ENCODE measurements at regions not wholly inside any gene's neighbourhood (a gene's known extent, or its start where the extent isn't known, plus 50 kb on each side); places are given as distances from the start of the nearest gene placed in this dataset.

DNA sequence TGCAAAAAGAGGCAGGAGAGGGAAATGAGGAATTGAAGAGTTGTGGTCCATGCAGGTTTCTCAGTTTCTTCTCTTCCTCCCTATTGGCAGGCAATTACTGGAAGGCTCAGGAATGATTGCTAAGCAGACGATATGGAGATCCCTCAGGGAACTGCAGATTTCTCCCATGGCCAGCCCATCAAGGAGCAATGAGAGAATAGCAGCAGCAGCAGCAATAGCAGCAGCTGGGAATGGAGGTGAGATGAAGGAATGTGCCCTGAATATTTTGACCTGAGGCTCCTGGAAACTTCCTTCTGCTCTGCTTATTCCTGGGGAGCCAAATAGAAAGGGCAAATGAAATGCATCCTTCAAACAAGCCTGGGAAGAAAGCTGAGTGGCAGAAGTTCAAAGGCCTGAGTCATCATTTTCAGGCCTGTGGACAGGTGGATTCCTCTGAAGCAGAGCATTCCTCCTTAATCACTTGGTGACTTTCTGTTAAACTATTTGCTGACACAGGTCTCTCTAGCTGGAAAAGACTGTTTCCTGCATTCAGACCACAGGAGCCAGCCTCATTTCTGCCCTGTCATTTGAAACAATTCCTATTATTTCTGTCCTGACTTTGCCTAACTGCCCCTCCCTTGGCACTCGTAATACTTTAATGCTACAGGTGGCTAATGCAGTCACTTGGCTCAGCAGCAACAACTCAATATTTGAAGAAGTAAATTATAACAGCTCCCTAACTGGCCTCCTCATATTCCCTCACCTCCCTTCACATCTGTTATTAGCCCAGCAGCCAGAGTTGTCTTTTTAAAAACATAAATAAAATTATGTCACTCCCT is 146.9 kb upstream of the GADL1 start:
- TF ChIP-seq, protein P1, sequence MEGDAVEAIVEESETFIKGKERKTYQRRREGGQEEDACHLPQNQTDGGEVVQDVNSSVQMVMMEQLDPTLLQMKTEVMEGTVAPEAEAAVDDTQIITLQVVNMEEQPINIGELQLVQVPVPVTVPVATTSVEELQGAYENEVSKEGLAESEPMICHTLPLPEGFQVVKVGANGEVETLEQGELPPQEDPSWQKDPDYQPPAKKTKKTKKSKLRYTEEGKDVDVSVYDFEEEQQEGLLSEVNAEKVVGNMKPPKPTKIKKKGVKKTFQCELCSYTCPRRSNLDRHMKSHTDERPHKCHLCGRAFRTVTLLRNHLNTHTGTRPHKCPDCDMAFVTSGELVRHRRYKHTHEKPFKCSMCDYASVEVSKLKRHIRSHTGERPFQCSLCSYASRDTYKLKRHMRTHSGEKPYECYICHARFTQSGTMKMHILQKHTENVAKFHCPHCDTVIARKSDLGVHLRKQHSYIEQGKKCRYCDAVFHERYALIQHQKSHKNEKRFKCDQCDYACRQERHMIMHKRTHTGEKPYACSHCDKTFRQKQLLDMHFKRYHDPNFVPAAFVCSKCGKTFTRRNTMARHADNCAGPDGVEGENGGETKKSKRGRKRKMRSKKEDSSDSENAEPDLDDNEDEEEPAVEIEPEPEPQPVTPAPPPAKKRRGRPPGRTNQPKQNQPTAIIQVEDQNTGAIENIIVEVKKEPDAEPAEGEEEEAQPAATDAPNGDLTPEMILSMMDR (IDR thresholded peaks at IDR 0.05; ENCODE audit: low read depth, low read length, missing control alignments) = no peak
- no peak for DNase-seq (ENCODE audit: low read depth)
- H3K4me3 ChIP-seq (ENCODE audit: low read depth, low read length) = no peak overlapping the region

DNA sequence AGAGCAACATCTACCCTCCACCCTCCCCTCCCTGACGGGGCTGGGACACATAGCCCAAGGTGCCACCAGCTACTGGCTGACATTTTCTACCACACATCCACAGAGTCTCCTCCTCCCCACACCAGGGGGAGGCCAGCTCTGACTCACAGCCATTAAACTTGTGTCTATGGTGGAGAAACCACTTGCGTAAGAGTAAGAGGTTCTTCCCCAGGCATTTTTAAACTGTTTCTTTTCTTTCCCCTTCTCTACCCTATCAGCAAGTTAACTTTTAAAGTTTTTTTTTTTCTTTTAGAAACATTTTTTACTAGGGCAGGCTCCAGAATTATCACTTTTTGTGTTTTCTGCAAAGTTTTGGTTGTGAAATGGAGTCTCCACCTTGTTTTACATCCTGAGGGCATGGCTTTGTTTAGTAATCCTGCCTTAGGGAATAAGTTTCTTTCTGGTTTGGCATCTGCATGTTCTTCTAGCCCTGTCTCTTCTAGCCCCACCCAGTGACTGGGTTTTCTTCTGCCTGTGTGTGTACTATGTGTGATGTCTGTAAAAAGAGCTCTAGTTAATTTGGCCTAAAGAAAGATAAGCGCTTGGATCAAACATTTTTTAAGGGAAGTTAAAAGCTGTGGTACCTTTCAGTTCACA is 148.8 kb upstream of the GADL1 start:
- TF ChIP-seq, protein P1 (IDR thresholded peaks at IDR 0.05; ENCODE audit: low read depth, low read length, missing control alignments) = no peak
- no peak overlapping the region for H3K4me3 ChIP-seq (ENCODE audit: low read depth, low read length)
- DNase-seq (ENCODE audit: low read depth) = no peak

DNA sequence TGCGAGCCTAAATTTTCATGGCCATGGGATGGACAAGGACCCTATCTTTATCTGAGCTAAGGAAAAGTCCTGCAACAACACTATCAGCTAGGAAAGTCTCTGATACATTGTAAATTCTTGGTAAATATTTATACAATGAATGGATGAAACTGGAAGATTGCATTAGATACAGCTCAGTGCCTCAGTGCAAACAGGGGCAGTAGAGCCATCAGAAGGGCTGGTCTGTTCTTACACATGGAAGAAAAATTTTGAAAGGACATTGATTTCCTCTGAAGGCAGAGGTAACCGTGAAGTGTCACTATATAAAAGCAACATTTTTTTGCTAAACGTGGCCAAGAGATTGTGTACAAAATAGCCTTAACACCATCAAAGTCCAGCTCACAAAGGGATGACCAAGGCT is 153.2 kb upstream of the GADL1 start:
- DNase-seq (ENCODE audit: low read depth) = no peak
- H3K4me3 ChIP-seq (ENCODE audit: low read depth, low read length) = no peak overlapping the region
- TF ChIP-seq, protein P1 (IDR thresholded peaks at IDR 0.05; ENCODE audit: low read depth, low read length, missing control alignments) = no peak

DNA sequence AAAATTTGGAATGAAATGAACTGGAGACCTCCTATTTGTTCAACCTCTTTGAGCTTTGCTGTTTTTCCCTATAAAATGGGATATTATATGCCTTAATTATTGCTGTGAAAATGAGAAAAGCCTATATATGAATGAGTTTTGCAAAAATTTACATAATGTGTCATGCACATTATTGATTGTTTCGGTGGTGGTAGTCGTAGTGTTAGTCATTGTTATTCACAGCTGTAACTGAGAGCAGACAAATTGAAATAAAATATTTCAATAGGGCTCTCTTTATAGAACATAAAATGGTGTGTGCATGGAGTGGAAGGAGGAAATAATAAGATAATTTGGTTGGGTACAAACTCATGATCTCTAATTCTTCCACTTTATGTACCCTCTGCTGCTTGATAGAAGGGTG is 153.7 kb upstream of the GADL1 start:
- TF ChIP-seq, protein P1 (IDR thresholded peaks at IDR 0.05; ENCODE audit: low read depth, low read length, missing control alignments) = no peak
- DNase-seq (ENCODE audit: low read depth) = no peak
- H3K4me3 ChIP-seq (ENCODE audit: low read depth, low read length) = no peak overlapping the region

DNA sequence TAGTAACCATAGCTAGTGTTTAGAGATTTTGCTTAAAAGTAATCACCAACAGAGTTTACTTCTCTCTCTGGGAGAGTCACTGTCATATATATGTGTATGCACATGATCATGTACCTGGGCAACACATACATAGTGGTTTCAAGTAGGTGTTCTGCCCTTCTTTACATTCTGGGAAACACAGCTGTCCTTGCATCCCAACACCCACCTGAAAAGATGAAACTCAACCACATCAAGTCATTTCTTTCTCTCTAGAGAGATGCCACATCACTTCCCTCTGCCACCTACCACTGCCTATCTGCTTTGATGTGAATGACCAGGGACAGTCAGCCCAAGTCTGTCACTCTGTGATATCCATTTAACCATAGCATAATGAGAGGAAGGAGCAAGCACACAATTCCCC is 155.8 kb upstream of the GADL1 start:
- no peak overlapping the region for H3K4me3 ChIP-seq (ENCODE audit: low read depth, low read length)
- no peak for DNase-seq (ENCODE audit: low read depth)
- TF ChIP-seq, protein P1 (IDR thresholded peaks at IDR 0.05; ENCODE audit: low read depth, low read length, missing control alignments) = no peak

DNA sequence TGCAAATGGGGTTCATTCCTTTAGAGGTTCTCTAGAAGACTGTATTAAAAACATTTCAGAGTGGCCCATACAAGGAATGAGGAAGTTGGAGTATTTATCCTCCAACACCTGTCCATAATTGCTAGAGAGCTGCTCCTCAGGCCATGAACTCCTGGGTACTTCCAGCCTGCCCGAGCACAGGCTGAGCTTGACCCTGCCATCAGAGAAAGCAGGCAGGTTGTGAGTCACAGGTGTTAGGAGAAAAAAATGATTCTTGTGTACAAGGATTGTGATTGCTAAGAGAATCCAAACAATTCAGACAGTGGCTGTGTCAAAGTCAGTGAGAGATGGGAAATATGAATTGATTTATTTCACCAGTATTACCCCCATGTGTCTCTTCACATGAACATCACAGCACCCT is 156.8 kb upstream of the GADL1 start:
- TF ChIP-seq, protein P1 (IDR thresholded peaks at IDR 0.05; ENCODE audit: low read depth, low read length, missing control alignments) = no peak
- H3K4me3 ChIP-seq (ENCODE audit: low read depth, low read length) = no peak overlapping the region
- DNase-seq (ENCODE audit: low read depth) = no peak

All from GM12864 (cell line).